H1 (cell line): ENCODE measurements at regions not wholly inside any gene's neighbourhood (a gene's known extent, or its start where the extent isn't known, plus 50 kb on each side); places are given as distances from the start of the nearest gene placed in this dataset.

Experiments used
- JUN ChIP-seq: IDR thresholded peaks from 2 replicates; pipeline ENCODE4 v1.6.1; 2011; ENCODE audit warnings: low read depth, mild to moderate bottlenecking, improper control_type of control experiment, low read length
- JUND ChIP-seq: IDR thresholded peaks from 2 replicates; pipeline ENCODE4 v1.6.1; 2011; ENCODE audit warnings: mild to moderate bottlenecking, improper control_type of control experiment, low read length
- POLR2A ChIP-seq, 2 experiments: IDR thresholded peaks; 1 replicate in 1 of 2; 2 replicates in 1 of 2; pipeline ENCODE4 v1.6.1; 2011; ENCODE audit warnings: low read depth in 2 of 2, low read length in 2 of 2, mild to moderate bottlenecking in 2 of 2; ENCODE audit errors: control extremely low read depth in 1 of 2
- SIN3A ChIP-seq, 2 experiments: IDR thresholded peaks in 1 of 2; conservative IDR thresholded peaks in 1 of 2; 2 replicates each; pipeline ENCODE4 v1.6.1; 2011 to 2012; ENCODE audit warnings: low read length in 2 of 2, improper control_type of control experiment in 1 of 2, low read depth in 1 of 2, mild to moderate bottlenecking in 1 of 2
- SP4 ChIP-seq: IDR thresholded peaks from 2 replicates; pipeline ENCODE4 v1.6.1; 2012; ENCODE audit warnings: low read length, inconsistent platforms
- SRF ChIP-seq: IDR thresholded peaks from 2 replicates; pipeline ENCODE4 v1.6.1; 2011; ENCODE audit warnings: mild to moderate bottlenecking, low read depth, low read length, moderate library complexity
- YY1 ChIP-seq: IDR thresholded peaks from 2 replicates; pipeline ENCODE4 v1.6.1; 2011; ENCODE audit warnings: low read depth, mild to moderate bottlenecking, low read length
- ZNF274 ChIP-seq: IDR thresholded peaks from 2 replicates; pipeline ENCODE4 v1.7.0; 2012; ENCODE audit warnings: low read length, borderline replicate concordance; ENCODE audit errors: extremely low read depth
- TF ChIP-seq, protein P1 (sequence below): IDR thresholded peaks from 2 replicates; pipeline ENCODE4 v1.6.1; 2011; ENCODE audit warnings: low read length, improper control_type of control experiment
- TF ChIP-seq, protein P2 (sequence below), 3 experiments: IDR thresholded peaks; 1 replicate in 2 of 3; 2 replicates in 1 of 3; pipeline versions ENCODE4 v1.5.1 to v1.6.1; 2011; ENCODE audit warnings: low read length in 3 of 3, mild to moderate bottlenecking in 3 of 3, inconsistent platforms in 2 of 3, low read depth in 1 of 3, moderate library complexity in 1 of 3; ENCODE audit not compliant: insufficient read depth in 1 of 3; ENCODE audit errors: control extremely low read depth in 1 of 3
- TF ChIP-seq, protein P3 (sequence below): IDR thresholded peaks from 2 replicates; pipeline ENCODE4 v1.6.1; 2011; ENCODE audit warnings: low read depth, mild to moderate bottlenecking, low read length; ENCODE audit not compliant: insufficient read depth

DNA sequence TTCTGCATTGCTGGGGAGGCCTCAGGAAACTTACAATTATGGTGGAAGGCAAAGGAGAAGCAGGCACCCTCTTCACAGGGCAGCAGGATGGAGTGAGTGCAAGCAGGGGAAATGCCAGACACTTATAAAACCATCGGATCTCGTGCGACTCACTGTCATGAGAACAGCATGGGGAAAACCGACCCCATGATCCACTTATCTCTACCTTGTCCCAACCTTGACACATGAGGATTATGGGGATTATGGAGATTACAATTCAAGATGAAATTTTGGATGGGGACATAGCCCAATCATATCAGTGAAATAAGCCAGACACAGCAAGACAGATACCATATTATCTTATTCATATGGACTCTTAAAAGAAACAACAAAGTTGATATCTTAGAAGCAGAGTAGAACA is 134.9 kb downstream of the C4orf33 start:
- TF ChIP-seq SRF (no peak), ZNF274 (no peak), SP4 (no peak), JUND (no peak), JUN (no peak), POLR2A (IDR thresholded peaks at IDR 0.05; ENCODE audit: control extremely low read depth in 1 of 2, low read depth in 2 of 2, low read length in 2 of 2) (no peak), SIN3A (conservative IDR thresholded peaks at IDR 0.05 in 1 of 2, IDR thresholded peaks at IDR 0.05 in 1 of 2; ENCODE audit: low read depth in 1 of 2, low read length in 2 of 2) (no peak), YY1 (no peak)
- TF ChIP-seq, protein P1, sequence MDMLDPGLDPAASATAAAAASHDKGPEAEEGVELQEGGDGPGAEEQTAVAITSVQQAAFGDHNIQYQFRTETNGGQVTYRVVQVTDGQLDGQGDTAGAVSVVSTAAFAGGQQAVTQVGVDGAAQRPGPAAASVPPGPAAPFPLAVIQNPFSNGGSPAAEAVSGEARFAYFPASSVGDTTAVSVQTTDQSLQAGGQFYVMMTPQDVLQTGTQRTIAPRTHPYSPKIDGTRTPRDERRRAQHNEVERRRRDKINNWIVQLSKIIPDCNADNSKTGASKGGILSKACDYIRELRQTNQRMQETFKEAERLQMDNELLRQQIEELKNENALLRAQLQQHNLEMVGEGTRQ, result no peak
- TF ChIP-seq, protein P2, sequence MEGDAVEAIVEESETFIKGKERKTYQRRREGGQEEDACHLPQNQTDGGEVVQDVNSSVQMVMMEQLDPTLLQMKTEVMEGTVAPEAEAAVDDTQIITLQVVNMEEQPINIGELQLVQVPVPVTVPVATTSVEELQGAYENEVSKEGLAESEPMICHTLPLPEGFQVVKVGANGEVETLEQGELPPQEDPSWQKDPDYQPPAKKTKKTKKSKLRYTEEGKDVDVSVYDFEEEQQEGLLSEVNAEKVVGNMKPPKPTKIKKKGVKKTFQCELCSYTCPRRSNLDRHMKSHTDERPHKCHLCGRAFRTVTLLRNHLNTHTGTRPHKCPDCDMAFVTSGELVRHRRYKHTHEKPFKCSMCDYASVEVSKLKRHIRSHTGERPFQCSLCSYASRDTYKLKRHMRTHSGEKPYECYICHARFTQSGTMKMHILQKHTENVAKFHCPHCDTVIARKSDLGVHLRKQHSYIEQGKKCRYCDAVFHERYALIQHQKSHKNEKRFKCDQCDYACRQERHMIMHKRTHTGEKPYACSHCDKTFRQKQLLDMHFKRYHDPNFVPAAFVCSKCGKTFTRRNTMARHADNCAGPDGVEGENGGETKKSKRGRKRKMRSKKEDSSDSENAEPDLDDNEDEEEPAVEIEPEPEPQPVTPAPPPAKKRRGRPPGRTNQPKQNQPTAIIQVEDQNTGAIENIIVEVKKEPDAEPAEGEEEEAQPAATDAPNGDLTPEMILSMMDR (IDR thresholded peaks at IDR 0.05; ENCODE audit: control extremely low read depth in 1 of 3, insufficient read depth in 1 of 3, low read depth in 1 of 3, low read length in 3 of 3), result no peak
- TF ChIP-seq, protein P3, sequence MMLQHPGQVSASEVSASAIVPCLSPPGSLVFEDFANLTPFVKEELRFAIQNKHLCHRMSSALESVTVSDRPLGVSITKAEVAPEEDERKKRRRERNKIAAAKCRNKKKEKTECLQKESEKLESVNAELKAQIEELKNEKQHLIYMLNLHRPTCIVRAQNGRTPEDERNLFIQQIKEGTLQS, result no peak
